ENCODE measurements at regions not wholly inside any gene's neighbourhood (a gene's known extent, or its start where the extent isn't known, plus 50 kb on each side); places are given as distances from the start of the nearest gene placed in this dataset.
"Not testable (repeated sequence)": the region's sequence is repeated elsewhere in the genome, so short reads cannot be mapped to it uniquely, and the experiment has no call there.

GRCh38 chr15:96657096-96657495 lies 326.6 kb downstream of the NR2F2 start:
- H2AFZ ChIP-seq (ENCODE audit: low read depth, low read length), result no peak overlapping the region
- TF ChIP-seq CTCF (IDR thresholded peaks at IDR 0.05 in 2 of 3, conservative IDR thresholded peaks at IDR 0.05 in 1 of 3; ENCODE audit: insufficient read depth in 2 of 3, low read depth in 1 of 3, low read length in 3 of 3) (peak in 1 of 3 experiments; percentile 6; a peak in 1 of 6 replicates), ZNF717 (CRISPR knock-in tag; IDR thresholded peaks at IDR 0.05) (no peak), ZNF408 (CRISPR knock-in tag; IDR thresholded peaks at IDR 0.05; ENCODE audit: low read depth) (no peak)
- ChIA-PET CTCF (ENCODE audit: low intra/inter-chr PET ratio) (no interaction called here), POLR2A (no interaction called here)
- H3K9me1 ChIP-seq (ENCODE audit: control insufficient read depth, insufficient read depth, low read length), result no peaks in the 10 kb centered on the region
- no peak overlapping the region for H3K4me2 ChIP-seq (ENCODE audit: insufficient read depth, low read length)
- in situ Hi-C loops (cut with MboI) (no loop called here), intact Hi-C loops (cut with micrococcal nuclease) (no loop called here)
- ATAC-seq (no peak), DNase-seq (ENCODE audit: extremely low read depth in 1 of 4, low spot score in 3 of 4) (peak in 2 of 4 experiments; percentile 13), FAIRE-seq (no peak)
- BruUV-seq (replicated peaks), result no TSS peak
- H3K4me3 ChIP-seq, result no peak overlapping the region
- WGBS (ENCODE audit: insufficient coverage, low coverage, missing lambda C conversion rate), result 0% methylated on average over 1 of the region's 1 CpG
- H3K9ac ChIP-seq (ENCODE audit: insufficient read depth in 1 of 2, low read depth in 2 of 2, low read length in 2 of 2), result no peak overlapping the region
- H3K79me2 ChIP-seq (ENCODE audit: control insufficient read depth, insufficient read depth, low read length), result no peaks in the 10 kb centered on the region
- H3K27ac ChIP-seq (ENCODE audit: extremely low read depth, low read depth, low read length), result no peak overlapping the region
- no peaks in the 10 kb centered on the region for H4K20me1 ChIP-seq (replicated peaks; ENCODE audit: control insufficient read depth, insufficient read depth, low read length)
- H3K4me1 ChIP-seq (replicated peaks in 1 of 2; ENCODE audit: control insufficient read depth in 2 of 2, insufficient read depth in 2 of 2, low read length in 2 of 2), result no peaks in the 10 kb centered on the region
- H3K9me3 ChIP-seq (replicated peaks; ENCODE audit: control insufficient read depth, insufficient read depth, low read depth, low read length), result no peaks in the 10 kb centered on the region
- H3K36me3 ChIP-seq (ENCODE audit: control insufficient read depth, insufficient read depth, low read length), result no peaks in the 10 kb centered on the region
- no peaks in the 10 kb centered on the region for H3K27me3 ChIP-seq (ENCODE audit: control insufficient read depth in 2 of 2, insufficient read depth in 2 of 2, low read length in 2 of 2)

DNA sequence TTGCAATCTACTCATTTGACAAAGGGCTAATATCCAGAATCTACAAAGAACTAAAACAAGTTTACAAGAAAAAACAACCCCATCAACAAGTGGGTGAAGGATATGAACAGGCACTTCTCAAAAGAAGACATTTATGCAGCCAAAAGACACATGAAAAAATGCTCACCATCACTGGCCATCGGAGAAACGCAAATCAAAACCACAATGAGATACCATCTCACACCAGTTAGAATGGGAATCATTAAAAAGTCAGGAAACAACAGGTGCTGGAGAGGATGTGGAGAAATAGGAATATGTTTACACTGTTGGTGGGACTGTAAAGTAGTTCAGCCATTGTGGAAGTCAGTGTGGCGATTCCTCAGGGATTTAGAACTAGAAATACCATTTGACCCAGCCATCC lies 336.5 kb downstream of the NR2F2 start:
- FAIRE-seq, result not testable (repeated sequence)

More for the DNA sequence above, 336.5 kb downstream of the NR2F2 start:
- WGBS (ENCODE audit: insufficient coverage, low coverage, missing lambda C conversion rate), result 0% methylated on average over 3 of the region's 3 CpGs
- POLR2A ChIA-PET; H3K27ac ChIP-seq (ENCODE audit: extremely low read depth, low read depth, low read length); H3K4me1 ChIP-seq (replicated peaks in 1 of 2; ENCODE audit: control insufficient read depth in 2 of 2, insufficient read depth in 2 of 2, low read length in 2 of 2); H3K79me2 ChIP-seq (ENCODE audit: control insufficient read depth, insufficient read depth, low read length); H3K9ac ChIP-seq (ENCODE audit: insufficient read depth in 1 of 2, low read depth in 2 of 2, low read length in 2 of 2); H2AFZ ChIP-seq (ENCODE audit: low read depth, low read length); H3K36me3 ChIP-seq (ENCODE audit: control insufficient read depth, insufficient read depth, low read length); H3K4me2 ChIP-seq (ENCODE audit: insufficient read depth, low read length); in situ Hi-C loops (cut with MboI); BruUV-seq (replicated peaks); H3K27me3 ChIP-seq (ENCODE audit: control insufficient read depth in 2 of 2, insufficient read depth in 2 of 2, low read length in 2 of 2); H3K9me1 ChIP-seq (ENCODE audit: control insufficient read depth, insufficient read depth, low read length); H4K20me1 ChIP-seq (replicated peaks; ENCODE audit: control insufficient read depth, insufficient read depth, low read length); CTCF ChIA-PET (ENCODE audit: low intra/inter-chr PET ratio); DNase-seq (ENCODE audit: extremely low read depth in 1 of 4, low spot score in 3 of 4); ATAC-seq; H3K9me3 ChIP-seq (replicated peaks; ENCODE audit: control insufficient read depth, insufficient read depth, low read depth, low read length); intact Hi-C loops (cut with micrococcal nuclease); H3K4me3 ChIP-seq: not testable (repeated sequence)

All from K562 (cell line).